ENCODE measurements at regions not wholly inside any gene's neighbourhood (a gene's known extent, or its start where the extent isn't known, plus 50 kb on each side); places are given as distances from the start of the nearest gene placed in this dataset.
A peak's percentile ranks its signal among the peaks of the same experiment; 100 is the strongest.
"Not testable (repeated sequence)": the region's sequence is repeated elsewhere in the genome, so short reads cannot be mapped to it uniquely, and the experiment has no call there.

GRCh38 chr13:56561327-56561726, 579.4 kb upstream of the PRR20A start:
- Mint-ChIP-seq H3K4me3 (ENCODE audit: unreplicated experiment) (no peak overlapping the region), H3K27ac (ENCODE audit: unreplicated experiment) (no peak overlapping the region), H3K9me3 (ENCODE audit: unreplicated experiment) (no peaks in the 10 kb centered on the region), H3K27me3 (ENCODE audit: unreplicated experiment) (no peaks in the 10 kb centered on the region), H3K36me3 (ENCODE audit: low read depth, unreplicated experiment) (no peaks in the 10 kb centered on the region), H3K4me1 (ENCODE audit: unreplicated experiment) (no peaks in the 10 kb centered on the region)
- peak; percentile 4 for DNase-seq (ENCODE audit: low spot score)
- TF ChIP-seq, protein P1, sequence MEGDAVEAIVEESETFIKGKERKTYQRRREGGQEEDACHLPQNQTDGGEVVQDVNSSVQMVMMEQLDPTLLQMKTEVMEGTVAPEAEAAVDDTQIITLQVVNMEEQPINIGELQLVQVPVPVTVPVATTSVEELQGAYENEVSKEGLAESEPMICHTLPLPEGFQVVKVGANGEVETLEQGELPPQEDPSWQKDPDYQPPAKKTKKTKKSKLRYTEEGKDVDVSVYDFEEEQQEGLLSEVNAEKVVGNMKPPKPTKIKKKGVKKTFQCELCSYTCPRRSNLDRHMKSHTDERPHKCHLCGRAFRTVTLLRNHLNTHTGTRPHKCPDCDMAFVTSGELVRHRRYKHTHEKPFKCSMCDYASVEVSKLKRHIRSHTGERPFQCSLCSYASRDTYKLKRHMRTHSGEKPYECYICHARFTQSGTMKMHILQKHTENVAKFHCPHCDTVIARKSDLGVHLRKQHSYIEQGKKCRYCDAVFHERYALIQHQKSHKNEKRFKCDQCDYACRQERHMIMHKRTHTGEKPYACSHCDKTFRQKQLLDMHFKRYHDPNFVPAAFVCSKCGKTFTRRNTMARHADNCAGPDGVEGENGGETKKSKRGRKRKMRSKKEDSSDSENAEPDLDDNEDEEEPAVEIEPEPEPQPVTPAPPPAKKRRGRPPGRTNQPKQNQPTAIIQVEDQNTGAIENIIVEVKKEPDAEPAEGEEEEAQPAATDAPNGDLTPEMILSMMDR (IDR thresholded peaks at IDR 0.05; ENCODE audit: unreplicated experiment) = no peak

DNA sequence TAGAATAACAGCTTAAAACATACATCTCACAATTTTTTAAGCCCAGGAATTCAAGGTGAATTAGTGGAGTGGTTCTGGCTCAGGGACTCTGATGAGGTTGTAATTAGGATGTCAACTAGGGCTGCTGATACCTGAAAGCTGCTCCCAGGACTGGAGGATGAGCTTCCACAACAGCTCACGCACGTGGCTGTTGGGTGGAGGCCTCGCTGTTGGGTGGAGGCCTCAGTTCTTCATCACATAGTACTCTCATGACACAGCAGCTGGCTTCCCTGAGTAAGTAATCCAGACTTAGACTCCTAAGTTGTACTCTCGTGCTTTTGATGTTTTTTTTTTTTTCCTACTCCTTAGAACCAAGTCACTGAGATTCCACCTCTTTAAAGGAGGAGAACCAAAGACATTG, 577.1 kb upstream of the PRR20A start:
- H3K36me3 Mint-ChIP-seq (ENCODE audit: low read depth, unreplicated experiment) = no peaks in the 10 kb centered on the region
- no peak overlapping the region for H3K4me3 Mint-ChIP-seq (ENCODE audit: unreplicated experiment)
- no peak for DNase-seq (ENCODE audit: low spot score)
- TF ChIP-seq, protein P1 (IDR thresholded peaks at IDR 0.05; ENCODE audit: unreplicated experiment) = no peak
- H3K4me1 Mint-ChIP-seq (ENCODE audit: unreplicated experiment) = no peaks in the 10 kb centered on the region
- no peak overlapping the region for H3K27ac Mint-ChIP-seq (ENCODE audit: unreplicated experiment)
- H3K27me3 Mint-ChIP-seq (ENCODE audit: unreplicated experiment) = no peaks in the 10 kb centered on the region
- H3K9me3 Mint-ChIP-seq (ENCODE audit: unreplicated experiment) = no peaks in the 10 kb centered on the region

DNA sequence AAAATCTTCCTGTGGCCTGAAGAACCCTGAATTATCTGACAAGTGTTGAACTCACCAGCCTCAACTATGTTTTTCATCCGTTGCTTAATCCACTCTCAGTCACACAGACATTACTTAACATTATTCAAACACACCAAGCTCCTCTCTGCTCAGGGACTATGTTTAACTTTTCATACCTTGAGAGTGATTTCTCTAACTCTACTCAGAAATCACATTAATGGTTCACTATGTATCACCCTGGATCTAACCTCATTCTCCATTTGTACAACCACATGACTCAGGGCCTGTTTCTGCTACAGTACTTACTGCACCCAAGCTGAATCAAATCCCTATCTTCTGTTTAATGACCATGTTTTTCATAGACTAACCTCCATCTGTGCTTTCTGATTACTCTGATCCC, 553.7 kb upstream of the PRR20A start:
- Mint-ChIP-seq H3K4me3 (ENCODE audit: unreplicated experiment) (no peak overlapping the region), H3K4me1 (ENCODE audit: unreplicated experiment) (no peaks in the 10 kb centered on the region), H3K27ac (ENCODE audit: unreplicated experiment) (no peak overlapping the region), H3K9me3 (ENCODE audit: unreplicated experiment) (no peaks in the 10 kb centered on the region), H3K27me3 (ENCODE audit: unreplicated experiment) (no peaks in the 10 kb centered on the region), H3K36me3 (ENCODE audit: low read depth, unreplicated experiment) (no peaks in the 10 kb centered on the region)
- DNase-seq (ENCODE audit: low spot score) = no peak
- TF ChIP-seq, protein P1 (IDR thresholded peaks at IDR 0.05; ENCODE audit: unreplicated experiment) = no peak

GRCh38 chr13:56615572-56615971, 525.1 kb upstream of the PRR20A start:
- TF ChIP-seq, protein P1 (IDR thresholded peaks at IDR 0.05; ENCODE audit: unreplicated experiment) = no peak
- no peaks in the 10 kb centered on the region for H3K4me1 Mint-ChIP-seq (ENCODE audit: unreplicated experiment)
- no peak for DNase-seq (ENCODE audit: low spot score)
- no peak overlapping the region for H3K4me3 Mint-ChIP-seq (ENCODE audit: unreplicated experiment)
- H3K27me3 Mint-ChIP-seq (ENCODE audit: unreplicated experiment) = no peaks in the 10 kb centered on the region
- no peaks in the 10 kb centered on the region for H3K9me3 Mint-ChIP-seq (ENCODE audit: unreplicated experiment)
- H3K27ac Mint-ChIP-seq (ENCODE audit: unreplicated experiment) = no peak overlapping the region
- peaks cover 3% of the 10 kb centered on the region for H3K36me3 Mint-ChIP-seq (ENCODE audit: low read depth, unreplicated experiment)

DNA sequence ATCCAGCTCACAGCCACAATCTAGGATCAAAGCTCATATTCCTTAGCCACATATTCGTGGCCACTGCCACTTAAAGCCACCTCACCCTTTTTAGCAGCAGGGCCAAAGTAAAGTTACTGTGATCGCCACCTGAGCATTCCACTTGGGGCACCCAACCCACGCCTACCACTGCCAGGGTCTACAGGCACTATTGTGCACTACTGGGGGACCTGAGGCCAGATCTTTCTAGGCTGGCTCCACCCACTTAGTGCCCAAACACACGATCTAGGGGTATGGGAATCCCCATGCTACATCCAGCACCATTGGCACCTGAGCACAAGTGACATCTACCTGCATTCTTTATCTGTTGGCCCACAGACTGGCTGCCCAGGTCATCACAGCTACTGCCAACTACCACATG, 517.9 kb upstream of the PRR20A start:
- Mint-ChIP-seq H3K27ac (ENCODE audit: unreplicated experiment) (no peak overlapping the region), H3K4me1 (ENCODE audit: unreplicated experiment) (no peaks in the 10 kb centered on the region), H3K4me3 (ENCODE audit: unreplicated experiment) (no peak overlapping the region), H3K27me3 (ENCODE audit: unreplicated experiment) (no peaks in the 10 kb centered on the region), H3K36me3 (ENCODE audit: low read depth, unreplicated experiment) (no peaks in the 10 kb centered on the region), H3K9me3 (ENCODE audit: unreplicated experiment) (no peaks in the 10 kb centered on the region)
- DNase-seq (ENCODE audit: low spot score) = no peak
- TF ChIP-seq, protein P1 (IDR thresholded peaks at IDR 0.05; ENCODE audit: unreplicated experiment) = no peak

DNA sequence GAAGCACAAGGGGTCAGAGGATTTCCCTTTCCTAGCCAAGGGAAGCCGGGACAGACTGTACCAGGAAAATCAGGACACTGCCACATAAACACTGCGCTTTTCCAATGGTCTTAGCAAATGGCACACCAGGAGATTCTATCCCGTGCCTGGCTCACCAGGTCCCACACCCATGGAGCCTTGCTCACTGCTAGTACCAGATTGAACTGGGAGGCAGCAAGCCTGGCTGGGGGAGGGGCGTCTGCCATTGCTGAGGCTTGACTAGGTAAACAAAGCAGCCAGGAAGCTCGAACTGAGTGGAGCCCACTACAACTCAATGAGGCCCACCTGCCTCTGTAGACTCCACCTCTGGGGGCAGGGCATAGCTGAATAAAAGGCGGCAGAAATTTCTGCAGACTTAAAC, 511.8 kb upstream of the PRR20A start:
- not testable (repeated sequence) for H3K27me3 Mint-ChIP-seq (ENCODE audit: unreplicated experiment); H3K4me3 Mint-ChIP-seq (ENCODE audit: unreplicated experiment); DNase-seq (ENCODE audit: low spot score); H3K9me3 Mint-ChIP-seq (ENCODE audit: unreplicated experiment); H3K27ac Mint-ChIP-seq (ENCODE audit: unreplicated experiment); H3K36me3 Mint-ChIP-seq (ENCODE audit: low read depth, unreplicated experiment); H3K4me1 Mint-ChIP-seq (ENCODE audit: unreplicated experiment)

GRCh38 chr13:56631060-56631459, 509.7 kb upstream of the PRR20A start:
- H3K9me3 Mint-ChIP-seq (ENCODE audit: unreplicated experiment); H3K4me3 Mint-ChIP-seq (ENCODE audit: unreplicated experiment); DNase-seq (ENCODE audit: low spot score); H3K27me3 Mint-ChIP-seq (ENCODE audit: unreplicated experiment); H3K4me1 Mint-ChIP-seq (ENCODE audit: unreplicated experiment); H3K27ac Mint-ChIP-seq (ENCODE audit: unreplicated experiment); H3K36me3 Mint-ChIP-seq (ENCODE audit: low read depth, unreplicated experiment): not testable (repeated sequence)
